ENCODE measurements at regions not wholly inside any gene's neighbourhood (a gene's known extent, or its start where the extent isn't known, plus 50 kb on each side); places are given as distances from the start of the nearest gene placed in this dataset.

GRCh38 chr7:25454020-25454419 lies 225.7 kb upstream of the NPVF start:
- TF ChIP-seq EZH2phosphoT487 (IDR thresholded peaks at IDR 0.05; ENCODE audit: borderline replicate concordance, low read depth, low read length) = no peak
- TF ChIP-seq, protein P1, sequence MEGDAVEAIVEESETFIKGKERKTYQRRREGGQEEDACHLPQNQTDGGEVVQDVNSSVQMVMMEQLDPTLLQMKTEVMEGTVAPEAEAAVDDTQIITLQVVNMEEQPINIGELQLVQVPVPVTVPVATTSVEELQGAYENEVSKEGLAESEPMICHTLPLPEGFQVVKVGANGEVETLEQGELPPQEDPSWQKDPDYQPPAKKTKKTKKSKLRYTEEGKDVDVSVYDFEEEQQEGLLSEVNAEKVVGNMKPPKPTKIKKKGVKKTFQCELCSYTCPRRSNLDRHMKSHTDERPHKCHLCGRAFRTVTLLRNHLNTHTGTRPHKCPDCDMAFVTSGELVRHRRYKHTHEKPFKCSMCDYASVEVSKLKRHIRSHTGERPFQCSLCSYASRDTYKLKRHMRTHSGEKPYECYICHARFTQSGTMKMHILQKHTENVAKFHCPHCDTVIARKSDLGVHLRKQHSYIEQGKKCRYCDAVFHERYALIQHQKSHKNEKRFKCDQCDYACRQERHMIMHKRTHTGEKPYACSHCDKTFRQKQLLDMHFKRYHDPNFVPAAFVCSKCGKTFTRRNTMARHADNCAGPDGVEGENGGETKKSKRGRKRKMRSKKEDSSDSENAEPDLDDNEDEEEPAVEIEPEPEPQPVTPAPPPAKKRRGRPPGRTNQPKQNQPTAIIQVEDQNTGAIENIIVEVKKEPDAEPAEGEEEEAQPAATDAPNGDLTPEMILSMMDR (conservative IDR thresholded peaks at IDR 0.05; ENCODE audit: low read length) = no peak

All from OCI-LY7 (cell line).